CD4-positive, CD25-positive, alpha-beta regulatory T cell (primary cell): ENCODE measurements at regions not wholly inside any gene's neighbourhood (a gene's known extent, or its start where the extent isn't known, plus 50 kb on each side); places are given as distances from the start of the nearest gene placed in this dataset.
"Not testable (repeated sequence)": the region's sequence is repeated elsewhere in the genome, so short reads cannot be mapped to it uniquely, and the experiment has no call there.

Experiments used
- ATAC-seq, 2 donors: fragments of 150-1000 bp; cut with Tn5 transposase; one replicate each; pipeline ENCODE4 v1.10.0; 2021; ENCODE audit warnings: low read depth in 2 of 2, moderate number of reproducible peaks in 2 of 2, moderate library complexity in 1 of 2
- DNase-seq, 3 donors: peaks; one replicate each; pipeline versions ENCODE4 v3.0.0 to v3.0.0-alpha.2; 2012 to 2022; ENCODE audit warnings: mixed read lengths in 1 of 3
- H3K27ac ChIP-seq: one replicate; pipeline ENCODE4 v1.7.0; 2013; ENCODE audit warnings: mild to moderate bottlenecking, low read length; ENCODE audit not compliant: insufficient read depth, poor library complexity, severe bottlenecking
- H3K27me3 ChIP-seq: one replicate; pipeline ENCODE4 v1.7.0; 2013; ENCODE audit warnings: low read length; ENCODE audit not compliant: control insufficient read depth, insufficient read depth
- H3K36me3 ChIP-seq: one replicate; pipeline ENCODE4 v1.7.0; 2013; ENCODE audit warnings: mild to moderate bottlenecking, low read length, moderate library complexity; ENCODE audit not compliant: control insufficient read depth, insufficient read depth
- H3K4me1 ChIP-seq: 2 replicates; pipeline ENCODE4 v1.7.0; 2013; ENCODE audit warnings: mild to moderate bottlenecking, low read length; ENCODE audit not compliant: insufficient read depth, control insufficient read depth, poor library complexity, severe bottlenecking
- H3K4me3 ChIP-seq: one replicate; pipeline ENCODE4 v1.7.0; 2013; ENCODE audit warnings: low read depth, mild to moderate bottlenecking, low read length, moderate library complexity
- H3K9me3 ChIP-seq, 2 experiments: 1 replicate in 1 of 2; 2 replicates in 1 of 2; pipeline ENCODE4 v1.7.0; 2013; ENCODE audit warnings: low read length in 2 of 2, mild to moderate bottlenecking in 1 of 2, moderate library complexity in 1 of 2; ENCODE audit not compliant: control insufficient read depth in 2 of 2
- H3K27ac Mint-ChIP-seq, 3 donors: one replicate each; pipeline ENCODE4 v1.8.0; 2020 to 2022; ENCODE audit warnings: mild to moderate bottlenecking in 3 of 3, mixed read lengths in 3 of 3, moderate library complexity in 2 of 3
- H3K27me3 Mint-ChIP-seq: one replicate; pipeline ENCODE4 v1.8.0; 2022; ENCODE audit warnings: mild to moderate bottlenecking, mixed read lengths
- H3K36me3 Mint-ChIP-seq: one replicate; pipeline ENCODE4 v1.8.0; 2020; ENCODE audit warnings: mixed read lengths
- H3K4me1 Mint-ChIP-seq, 4 donors: one replicate each; pipeline ENCODE4 v1.8.0; 2020 to 2022; ENCODE audit warnings: mixed read lengths in 4 of 4, mild to moderate bottlenecking in 1 of 4
- H3K4me3 Mint-ChIP-seq, 4 donors: one replicate each; pipeline ENCODE4 v1.8.0; 2020 to 2022; ENCODE audit warnings: mild to moderate bottlenecking in 4 of 4, mixed read lengths in 4 of 4, moderate library complexity in 3 of 4
- H3K9me3 Mint-ChIP-seq, 7 donors: one replicate each; pipeline ENCODE4 v1.8.0; 2020 to 2022; ENCODE audit warnings: mixed read lengths in 7 of 7, mild to moderate bottlenecking in 3 of 7, moderate library complexity in 2 of 7

GRCh38 chrX:83260288-83260687 is 247.8 kb upstream of the POU3F4 start:
- Mint-ChIP-seq H3K36me3 (no peaks in the 10 kb centered on the region), H3K4me3 (no peak overlapping the region)

GRCh38 chrX:83262218-83262617 is 245.9 kb upstream of the POU3F4 start:
- H3K27me3 ChIP-seq, DNase-seq, H3K36me3 Mint-ChIP-seq, H3K4me1 Mint-ChIP-seq, H3K4me3 Mint-ChIP-seq, H3K9me3 ChIP-seq, H3K36me3 ChIP-seq, H3K27ac Mint-ChIP-seq, H3K27me3 Mint-ChIP-seq, H3K4me1 ChIP-seq, ATAC-seq, H3K9me3 Mint-ChIP-seq, H3K27ac ChIP-seq, H3K4me3 ChIP-seq: not testable (repeated sequence)

More at GRCh38 chrX:83260288-83260687, 247.8 kb upstream of the POU3F4 start:
- Histone ChIP-seq H3K4me1 (no peaks in the 10 kb centered on the region), H3K36me3 (no peaks in the 10 kb centered on the region), H3K27me3 (no peaks in the 10 kb centered on the region), H3K27ac (no peak overlapping the region), H3K4me3 (no peak overlapping the region), H3K9me3 (peaks cover 0 to 3% of the 10 kb centered on the region in 2 experiments)
- DNase-seq (no peak), ATAC-seq (no peak)
- no peak overlapping the region for H3K27ac Mint-ChIP-seq
- H3K4me1 Mint-ChIP-seq: no peaks in the 10 kb centered on the region
- H3K9me3 Mint-ChIP-seq: peaks cover 0 to 8% (median 3%) of the 10 kb centered on the region in 7 donors
- H3K27me3 Mint-ChIP-seq: no peaks in the 10 kb centered on the region

- no peaks in the 10 kb centered on the region for H3K4me1 ChIP-seq
- Mint-ChIP-seq H3K27me3 (no peaks in the 10 kb centered on the region), H3K36me3 (no peaks in the 10 kb centered on the region), H3K4me1 (no peaks in the 10 kb centered on the region), H3K27ac (no peak overlapping the region), H3K9me3 (peaks cover 0 to 1% (median 0%) of the 10 kb centered on the region in 7 donors), H3K4me3 (no peak overlapping the region)
- H3K9me3 ChIP-seq: no peaks in the 10 kb centered on the region
- no peaks in the 10 kb centered on the region for H3K36me3 ChIP-seq
- no peaks in the 10 kb centered on the region for H3K27me3 ChIP-seq
- H3K27ac ChIP-seq: no peak overlapping the region
- DNase-seq: no peak
- ATAC-seq: no peak
- H3K4me3 ChIP-seq: no peak overlapping the region
These were observed 229.1 kb upstream of the POU3F4 start for GRCh38 chrX:83278988-83279387.

GRCh38 chrX:83286627-83287026 is 221.5 kb upstream of the POU3F4 start:
- H3K9me3 Mint-ChIP-seq: peaks cover 0 to 12% (median 0%) of the 10 kb centered on the region in 7 donors

GRCh38 chrX:83305381-83305780 is 202.7 kb upstream of the POU3F4 start:
- peaks cover 0 to 5% (median 2%) of the 10 kb centered on the region in 7 donors for H3K9me3 Mint-ChIP-seq
- DNase-seq (no peak), ATAC-seq (no peak)
- H3K27ac ChIP-seq: no peak overlapping the region
- H3K4me1 ChIP-seq: no peaks in the 10 kb centered on the region
- H3K9me3 ChIP-seq: no peaks in the 10 kb centered on the region
- H3K27me3 Mint-ChIP-seq: no peaks in the 10 kb centered on the region
- no peaks in the 10 kb centered on the region for H3K36me3 ChIP-seq
- no peaks in the 10 kb centered on the region for H3K4me1 Mint-ChIP-seq
- H3K27me3 ChIP-seq: no peaks in the 10 kb centered on the region
- no peak overlapping the region for H3K4me3 ChIP-seq
- H3K4me3 Mint-ChIP-seq: no peak overlapping the region
- H3K27ac Mint-ChIP-seq: no peak overlapping the region
- H3K36me3 Mint-ChIP-seq: no peaks in the 10 kb centered on the region

More at GRCh38 chrX:83286627-83287026, 221.5 kb upstream of the POU3F4 start:
- not testable (repeated sequence) for H3K4me1 Mint-ChIP-seq, H3K27me3 ChIP-seq, H3K27ac Mint-ChIP-seq, H3K9me3 ChIP-seq, H3K36me3 Mint-ChIP-seq, H3K4me3 Mint-ChIP-seq, H3K4me3 ChIP-seq, DNase-seq, H3K36me3 ChIP-seq, H3K27me3 Mint-ChIP-seq, H3K4me1 ChIP-seq, H3K27ac ChIP-seq, ATAC-seq

- peak overlapping the region in 1 of 4 donors; percentile 4 for H3K4me3 Mint-ChIP-seq
- H3K4me1 Mint-ChIP-seq: no peaks in the 10 kb centered on the region
- no peak overlapping the region for H3K27ac Mint-ChIP-seq
- no peak for DNase-seq
- no peaks in the 10 kb centered on the region for H3K36me3 ChIP-seq
- H3K4me3 ChIP-seq: no peak overlapping the region
- H3K36me3 Mint-ChIP-seq: no peaks in the 10 kb centered on the region
- no peak for ATAC-seq
- H3K9me3 Mint-ChIP-seq: peaks cover 0 to 4% (median 0%) of the 10 kb centered on the region in 7 donors
- H3K27me3 ChIP-seq: no peaks in the 10 kb centered on the region
- H3K27ac ChIP-seq: no peak overlapping the region
- no peaks in the 10 kb centered on the region for H3K27me3 Mint-ChIP-seq
- peaks cover 0 to 4% of the 10 kb centered on the region in 2 experiments for H3K9me3 ChIP-seq
- no peaks in the 10 kb centered on the region for H3K4me1 ChIP-seq
These were observed 189.1 kb upstream of the POU3F4 start for GRCh38 chrX:83319023-83319422.

- H3K9me3 Mint-ChIP-seq: peaks cover 0 to 4% (median 0%) of the 10 kb centered on the region in 7 donors
- Histone ChIP-seq H3K4me1 (no peaks in the 10 kb centered on the region), H3K36me3 (no peaks in the 10 kb centered on the region), H3K27ac (no peak overlapping the region), H3K4me3 (no peak overlapping the region), H3K27me3 (no peaks in the 10 kb centered on the region), H3K9me3 (no peaks in the 10 kb centered on the region)
- no peak overlapping the region for H3K4me3 Mint-ChIP-seq
- ATAC-seq: no peak
- H3K36me3 Mint-ChIP-seq: no peaks in the 10 kb centered on the region
- no peaks in the 10 kb centered on the region for H3K4me1 Mint-ChIP-seq
- H3K27ac Mint-ChIP-seq: no peak overlapping the region
- no peaks in the 10 kb centered on the region for H3K27me3 Mint-ChIP-seq
- no peak for DNase-seq
These were observed 181.6 kb upstream of the POU3F4 start for GRCh38 chrX:83326539-83326938.

- Histone ChIP-seq H3K9me3 (no peaks in the 10 kb centered on the region), H3K27ac (no peak overlapping the region), H3K4me1 (no peaks in the 10 kb centered on the region), H3K27me3 (no peaks in the 10 kb centered on the region), H3K36me3 (no peaks in the 10 kb centered on the region), H3K4me3 (no peak overlapping the region)
- DNase-seq (no peak), ATAC-seq (no peak)
- Mint-ChIP-seq H3K4me1 (no peaks in the 10 kb centered on the region), H3K9me3 (peaks cover 0 to 3% (median 0%) of the 10 kb centered on the region in 7 donors), H3K4me3 (no peak overlapping the region), H3K27me3 (no peaks in the 10 kb centered on the region), H3K36me3 (no peaks in the 10 kb centered on the region), H3K27ac (no peak overlapping the region)
These were observed 174.3 kb upstream of the POU3F4 start for GRCh38 chrX:83333813-83334212.
